C4-2B (cell line): ENCODE measurements at regions not wholly inside any gene's neighbourhood (a gene's known extent, or its start where the extent isn't known, plus 50 kb on each side); places are given as distances from the start of the nearest gene placed in this dataset.

Source experiments
- ZFX ChIP-seq: fragments of 450-650 bp; IDR thresholded peaks from 2 replicates; pipeline ENCODE4 v1.6.1; 2017
- TF ChIP-seq, protein P1 (sequence below): fragments of 450-650 bp; conservative IDR thresholded peaks from 2 replicates; pipeline ENCODE4 v1.5.1; 2017; ENCODE audit warnings: mild to moderate bottlenecking

DNA sequence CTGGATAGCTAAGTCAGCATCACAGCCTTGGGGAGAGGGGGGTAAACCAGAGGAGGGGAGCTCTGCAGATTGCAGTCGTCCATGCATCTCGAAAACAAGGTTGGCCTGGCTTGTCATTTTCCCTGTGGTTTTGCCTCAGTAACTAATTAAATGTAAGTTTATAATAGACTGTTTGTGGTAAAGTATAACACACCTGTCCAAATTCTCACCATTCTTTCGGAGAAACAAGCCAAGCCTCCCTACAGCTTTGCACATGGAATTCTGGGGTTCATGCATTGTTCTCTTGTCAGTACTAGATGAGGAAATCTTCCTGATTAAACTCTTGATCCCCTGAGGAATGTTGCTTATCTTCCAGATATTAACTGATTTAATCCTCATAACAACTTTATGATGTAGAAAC is 1065.2 kb upstream of the FAM98A start:
- TF ChIP-seq, protein P1, sequence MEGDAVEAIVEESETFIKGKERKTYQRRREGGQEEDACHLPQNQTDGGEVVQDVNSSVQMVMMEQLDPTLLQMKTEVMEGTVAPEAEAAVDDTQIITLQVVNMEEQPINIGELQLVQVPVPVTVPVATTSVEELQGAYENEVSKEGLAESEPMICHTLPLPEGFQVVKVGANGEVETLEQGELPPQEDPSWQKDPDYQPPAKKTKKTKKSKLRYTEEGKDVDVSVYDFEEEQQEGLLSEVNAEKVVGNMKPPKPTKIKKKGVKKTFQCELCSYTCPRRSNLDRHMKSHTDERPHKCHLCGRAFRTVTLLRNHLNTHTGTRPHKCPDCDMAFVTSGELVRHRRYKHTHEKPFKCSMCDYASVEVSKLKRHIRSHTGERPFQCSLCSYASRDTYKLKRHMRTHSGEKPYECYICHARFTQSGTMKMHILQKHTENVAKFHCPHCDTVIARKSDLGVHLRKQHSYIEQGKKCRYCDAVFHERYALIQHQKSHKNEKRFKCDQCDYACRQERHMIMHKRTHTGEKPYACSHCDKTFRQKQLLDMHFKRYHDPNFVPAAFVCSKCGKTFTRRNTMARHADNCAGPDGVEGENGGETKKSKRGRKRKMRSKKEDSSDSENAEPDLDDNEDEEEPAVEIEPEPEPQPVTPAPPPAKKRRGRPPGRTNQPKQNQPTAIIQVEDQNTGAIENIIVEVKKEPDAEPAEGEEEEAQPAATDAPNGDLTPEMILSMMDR: no peak
- TF ChIP-seq ZFX: no peak
